Activated T-cell treated with anti-CD3 and anti-CD28 coated beads, Interleukin-2, amount 50 U/mL, for 24 hours (primary cell): ENCODE measurements at regions not wholly inside any gene's neighbourhood (a gene's known extent, or its start where the extent isn't known, plus 50 kb on each side); places are given as distances from the start of the nearest gene placed in this dataset.
"Not testable (repeated sequence)": the region's sequence is repeated elsewhere in the genome, so short reads cannot be mapped to it uniquely, and the experiment has no call there.

ENCODE experiments used
- DNase-seq: peaks from one replicate; pipeline ENCODE4 v3.0.0-alpha.2; 2020
- H3K27ac Mint-ChIP-seq: 2 replicates; pipeline ENCODE4 v1.8.0; 2020; ENCODE audit warnings: mild to moderate bottlenecking, mixed read lengths
- H3K27me3 Mint-ChIP-seq: 2 replicates; pipeline ENCODE4 v1.8.0; 2020; ENCODE audit warnings: mixed read lengths
- H3K36me3 Mint-ChIP-seq: 2 replicates; pipeline ENCODE4 v1.8.0; 2020; ENCODE audit warnings: low read depth, mixed read lengths
- H3K4me1 Mint-ChIP-seq: 2 replicates; pipeline ENCODE4 v1.8.0; 2020; ENCODE audit warnings: low read depth, mixed read lengths
- H3K4me3 Mint-ChIP-seq: 2 replicates; pipeline ENCODE4 v1.8.0; 2020; ENCODE audit warnings: mild to moderate bottlenecking, moderate library complexity, mixed read lengths
- H3K9me3 Mint-ChIP-seq: 2 replicates; pipeline ENCODE4 v1.8.0; 2020; ENCODE audit warnings: mixed read lengths

GRCh38 chr1:65020774-65021173, 54.4 kb upstream of the JAK1 start:
- H3K27me3 Mint-ChIP-seq: no peaks in the 10 kb centered on the region
- peaks cover 2% of the 10 kb centered on the region for H3K4me1 Mint-ChIP-seq
- no peaks in the 10 kb centered on the region for H3K36me3 Mint-ChIP-seq
- no peaks in the 10 kb centered on the region for H3K9me3 Mint-ChIP-seq
- no peak for DNase-seq
- H3K4me3 Mint-ChIP-seq: no peak overlapping the region
- H3K27ac Mint-ChIP-seq: no peak overlapping the region

GRCh38 chr1:65021795-65022194, 55.4 kb upstream of the JAK1 start:
- no peaks in the 10 kb centered on the region for H3K36me3 Mint-ChIP-seq
- H3K27ac Mint-ChIP-seq: no peak overlapping the region
- peaks cover 2% of the 10 kb centered on the region for H3K4me1 Mint-ChIP-seq
- no peaks in the 10 kb centered on the region for H3K9me3 Mint-ChIP-seq
- no peak for DNase-seq
- no peak overlapping the region for H3K4me3 Mint-ChIP-seq
- H3K27me3 Mint-ChIP-seq: no peaks in the 10 kb centered on the region

- Mint-ChIP-seq H3K4me3 (no peak overlapping the region), H3K4me1 (peaks cover 2% of the 10 kb centered on the region), H3K27me3 (no peaks in the 10 kb centered on the region), H3K36me3 (no peaks in the 10 kb centered on the region), H3K27ac (peak overlapping the region; percentile 12), H3K9me3 (no peaks in the 10 kb centered on the region)
- no peak for DNase-seq
These were observed 55.9 kb upstream of the JAK1 start for GRCh38 chr1:65022216-65022615.

- no peak for DNase-seq
- no peaks in the 10 kb centered on the region for H3K9me3 Mint-ChIP-seq
- H3K36me3 Mint-ChIP-seq: no peaks in the 10 kb centered on the region
- H3K4me1 Mint-ChIP-seq: peaks cover 11% of the 10 kb centered on the region
- no peak overlapping the region for H3K27ac Mint-ChIP-seq
- H3K27me3 Mint-ChIP-seq: no peaks in the 10 kb centered on the region
- H3K4me3 Mint-ChIP-seq: no peak overlapping the region
These were observed 59.4 kb upstream of the JAK1 start for GRCh38 chr1:65025794-65026193.

- H3K4me3 Mint-ChIP-seq: no peak overlapping the region
- H3K9me3 Mint-ChIP-seq: no peaks in the 10 kb centered on the region
- H3K36me3 Mint-ChIP-seq: no peaks in the 10 kb centered on the region
- H3K27ac Mint-ChIP-seq: no peak overlapping the region
- no peaks in the 10 kb centered on the region for H3K27me3 Mint-ChIP-seq
- peaks cover 11% of the 10 kb centered on the region for H3K4me1 Mint-ChIP-seq
- DNase-seq: no peak
These were observed 59.9 kb upstream of the JAK1 start for GRCh38 chr1:65026235-65026634.

GRCh38 chr1:65027666-65028358, 61.5 kb upstream of the JAK1 start:
- Mint-ChIP-seq H3K27ac (no peak overlapping the region), H3K9me3 (no peaks in the 10 kb centered on the region), H3K36me3 (no peaks in the 10 kb centered on the region), H3K4me1 (peaks cover 8% of the 10 kb centered on the region), H3K27me3 (no peaks in the 10 kb centered on the region), H3K4me3 (no peak overlapping the region)
- no peak for DNase-seq

- H3K27ac Mint-ChIP-seq, H3K4me3 Mint-ChIP-seq, H3K36me3 Mint-ChIP-seq, H3K27me3 Mint-ChIP-seq, DNase-seq, H3K4me1 Mint-ChIP-seq, H3K9me3 Mint-ChIP-seq: not testable (repeated sequence)
These were observed 63.1 kb upstream of the JAK1 start for GRCh38 chr1:65029434-65029833.

- not testable (repeated sequence) for H3K9me3 Mint-ChIP-seq, DNase-seq, H3K4me3 Mint-ChIP-seq, H3K36me3 Mint-ChIP-seq, H3K27ac Mint-ChIP-seq, H3K4me1 Mint-ChIP-seq, H3K27me3 Mint-ChIP-seq
These were observed 68.5 kb upstream of the JAK1 start for GRCh38 chr1:65034879-65035278.

- H3K9me3 Mint-ChIP-seq: no peaks in the 10 kb centered on the region
These were observed 70.3 kb upstream of the JAK1 start for GRCh38 chr1:65036570-65037051.

GRCh38 chr1:65039066-65039465, 72.7 kb upstream of the JAK1 start:
- Mint-ChIP-seq H3K4me3 (no peak overlapping the region), H3K4me1 (peaks cover 17% of the 10 kb centered on the region), H3K27ac (no peak overlapping the region), H3K27me3 (no peaks in the 10 kb centered on the region), H3K9me3 (no peaks in the 10 kb centered on the region), H3K36me3 (peaks cover 4% of the 10 kb centered on the region)
- DNase-seq: no peak

More at GRCh38 chr1:65036570-65037051, 70.3 kb upstream of the JAK1 start:
- no peak for DNase-seq
- no peak overlapping the region for H3K27ac Mint-ChIP-seq
- no peak overlapping the region for H3K4me3 Mint-ChIP-seq
- peaks cover 4% of the 10 kb centered on the region for H3K36me3 Mint-ChIP-seq
- H3K27me3 Mint-ChIP-seq: no peaks in the 10 kb centered on the region
- peaks cover 8% of the 10 kb centered on the region for H3K4me1 Mint-ChIP-seq

GRCh38 chr1:65039508-65039907, 73.2 kb upstream of the JAK1 start:
- Mint-ChIP-seq H3K9me3 (no peaks in the 10 kb centered on the region), H3K27ac (no peak overlapping the region), H3K36me3 (peaks cover 4% of the 10 kb centered on the region), H3K4me3 (no peak overlapping the region), H3K27me3 (no peaks in the 10 kb centered on the region), H3K4me1 (peaks cover 21% of the 10 kb centered on the region)
- no peak for DNase-seq

- Mint-ChIP-seq H3K4me3 (no peak overlapping the region), H3K4me1 (peaks cover 32% of the 10 kb centered on the region), H3K27me3 (no peaks in the 10 kb centered on the region), H3K9me3 (no peaks in the 10 kb centered on the region), H3K36me3 (peaks cover 2% of the 10 kb centered on the region), H3K27ac (no peak overlapping the region)
- DNase-seq: no peak
These were observed 76.1 kb upstream of the JAK1 start for GRCh38 chr1:65042467-65042866.

- peaks cover 2% of the 10 kb centered on the region for H3K36me3 Mint-ChIP-seq
- no peak overlapping the region for H3K4me3 Mint-ChIP-seq
- DNase-seq: no peak
- no peaks in the 10 kb centered on the region for H3K27me3 Mint-ChIP-seq
- no peak overlapping the region for H3K27ac Mint-ChIP-seq
- H3K9me3 Mint-ChIP-seq: no peaks in the 10 kb centered on the region
- H3K4me1 Mint-ChIP-seq: peaks cover 46% of the 10 kb centered on the region
These were observed 78.1 kb upstream of the JAK1 start for GRCh38 chr1:65044411-65044810.

GRCh38 chr1:65045022-65045817, 78.9 kb upstream of the JAK1 start:
- Mint-ChIP-seq H3K27ac (no peak overlapping the region), H3K27me3 (no peaks in the 10 kb centered on the region), H3K4me1 (peaks cover 54% of the 10 kb centered on the region), H3K4me3 (no peak overlapping the region), H3K9me3 (no peaks in the 10 kb centered on the region), H3K36me3 (peaks cover 2% of the 10 kb centered on the region)
- DNase-seq: no peak

GRCh38 chr1:65048335-65048734, 82.0 kb upstream of the JAK1 start:
- peaks cover 2% of the 10 kb centered on the region for H3K36me3 Mint-ChIP-seq
- DNase-seq: no peak
- no peaks in the 10 kb centered on the region for H3K27me3 Mint-ChIP-seq
- H3K4me3 Mint-ChIP-seq: no peak overlapping the region
- no peaks in the 10 kb centered on the region for H3K9me3 Mint-ChIP-seq
- H3K4me1 Mint-ChIP-seq: peaks cover 56% of the 10 kb centered on the region
- H3K27ac Mint-ChIP-seq: no peak overlapping the region
